K562 (cell line): ENCODE measurements at regions not wholly inside any gene's neighbourhood (a gene's known extent, or its start where the extent isn't known, plus 50 kb on each side); places are given as distances from the start of the nearest gene placed in this dataset.

Experiments used
- ATAC-seq: fragments of 200-7000 bp; cut with Tn5 transposase; 3 replicates; pipeline ENCODE4 v1.9.1; 2020; ENCODE audit warnings: moderate library complexity
- BruUV-seq: library from RNA; stranded (reverse); fragments of 400-500 nt; replicated peaks from 2 replicates; lab custom pipeline; 2021; lab: Mats Ljungman, UMichigan
- CTCF ChIA-PET: fragments of 300-600 bp; formaldehyde crosslinking; extraction: SDS; loops from one replicate; lab custom pipeline; 2021; ENCODE audit warnings: low intra/inter-chr PET ratio; lab: Yijun Ruan, JAX
- POLR2A ChIA-PET: fragments of 300-600, 350-650 bp; sonication (Branson Sonifier 250); formaldehyde crosslinking; extraction: SDS; loops from one replicate; lab custom pipeline; 2021; ENCODE audit warnings: antibody characterized with exemption, inconsistent platforms; lab: Yijun Ruan, JAX
- DNase-seq, 4 experiments: peaks; one replicate each; pipeline versions ENCODE4 v3.0.0 to v3.0.0-alpha.2; 2011 to 2018; ENCODE audit warnings: low spot score in 3 of 4, mixed read lengths in 3 of 4; ENCODE audit errors: extremely low read depth in 1 of 4
- FAIRE-seq: peaks from 2 replicates; lab custom pipeline; 2011; peaks lifted over from hg19 to GRCh38; lab: Jason Lieb, UNC
- H2AFZ ChIP-seq: 2 replicates; pipeline ENCODE4 v1.6.0; 2011; ENCODE audit warnings: low read depth, low read length, control low read depth, inconsistent platforms
- H3K27ac ChIP-seq: fragments of 200-600 bp; 3 replicates; pipeline ENCODE4 v1.8.0; 2011; ENCODE audit warnings: low read depth, mild to moderate bottlenecking, control low read depth, inconsistent platforms, low read length, moderate library complexity, mixed read lengths; ENCODE audit errors: extremely low read depth
- H3K27me3 ChIP-seq, 2 experiments: fragments of 300-600 bp in 1 of 2; 2 replicates in 1 of 2; 3 replicates in 1 of 2; pipeline versions ENCODE4 v1.6.0 to v1.8.0; 2011; ENCODE audit warnings: inconsistent platforms in 2 of 2, low read length in 2 of 2, mild to moderate bottlenecking in 1 of 2, mixed read lengths in 1 of 2, moderate library complexity in 1 of 2; ENCODE audit not compliant: control insufficient read depth in 2 of 2, insufficient read depth in 2 of 2
- H3K36me3 ChIP-seq: fragments of 300-600 bp; 3 replicates; pipeline ENCODE4 v1.8.0; 2011; ENCODE audit warnings: mild to moderate bottlenecking, low read length, inconsistent platforms; ENCODE audit not compliant: control insufficient read depth, insufficient read depth
- H3K4me1 ChIP-seq, 2 experiments: fragments of 200-600 bp in 1 of 2; replicated peaks in 1 of 2; 2 replicates in 1 of 2; 3 replicates in 1 of 2; pipeline versions ENCODE4 v1.5.1 to v1.8.0; 2011; ENCODE audit warnings: inconsistent platforms in 2 of 2, low read length in 2 of 2, mild to moderate bottlenecking in 1 of 2, mixed read lengths in 1 of 2, moderate library complexity in 1 of 2; ENCODE audit not compliant: control insufficient read depth in 2 of 2, insufficient read depth in 2 of 2
- H3K4me2 ChIP-seq: 2 replicates; pipeline ENCODE4 v1.6.1; 2011; ENCODE audit warnings: low read length, control low read depth, inconsistent platforms, mixed read lengths; ENCODE audit not compliant: insufficient read depth
- H3K4me3 ChIP-seq: fragments of 200-600 bp; sonication (generic), shearing (Covaris generic); 2 replicates; pipeline ENCODE4 v1.5.1; 2016; ENCODE audit warnings: control low read depth, inconsistent platforms
- H3K79me2 ChIP-seq: fragments of 200-600 bp; 3 replicates; pipeline ENCODE4 v1.8.0; 2011; ENCODE audit warnings: low read length, inconsistent platforms; ENCODE audit not compliant: control insufficient read depth, insufficient read depth
- H3K9ac ChIP-seq, 2 experiments: 2 replicates each; pipeline versions ENCODE4 v1.6.0 to v1.6.1; 2011; ENCODE audit warnings: low read depth in 2 of 2, low read length in 2 of 2, control low read depth in 1 of 2, inconsistent platforms in 1 of 2, mild to moderate bottlenecking in 1 of 2, mixed read lengths in 1 of 2; ENCODE audit not compliant: insufficient read depth in 1 of 2
- H3K9me1 ChIP-seq: one replicate; pipeline ENCODE4 v1.6.0; 2011; ENCODE audit warnings: inconsistent platforms, mild to moderate bottlenecking, low read length, moderate library complexity; ENCODE audit not compliant: control insufficient read depth, insufficient read depth
- H3K9me3 ChIP-seq: replicated peaks from 2 replicates; pipeline ENCODE4 v1.5.1; 2011; ENCODE audit warnings: low read depth, low read length, inconsistent platforms; ENCODE audit not compliant: control insufficient read depth, insufficient read depth
- H4K20me1 ChIP-seq: replicated peaks from 2 replicates; pipeline ENCODE4 v1.6.1; 2011; ENCODE audit warnings: low read length, inconsistent platforms, mixed read lengths; ENCODE audit not compliant: control insufficient read depth, insufficient read depth
- CHD2 ChIP-seq: IDR thresholded peaks from 2 replicates; pipeline ENCODE4 v1.6.1; 2011; ENCODE audit warnings: low read depth, low read length
- E2F1 ChIP-seq: sonication (generic); formaldehyde crosslinking; IDR thresholded peaks from 2 replicates; pipeline ENCODE4 v1.8.1; 2023; ENCODE audit warnings: mild to moderate bottlenecking, missing genetic modification reagents, moderate library complexity
- ETV6 ChIP-seq, 3 experiments: fragments of 150-350 bp in 1 of 3; sonication (generic) in 1 of 3; formaldehyde crosslinking in 1 of 3; IDR thresholded peaks; 2 replicates each; pipeline versions ENCODE4 v1.6.1 to v1.8.0; 2014 to 2022; ENCODE audit warnings: borderline replicate concordance in 2 of 3, low read depth in 2 of 3, antibody characterized with exemption in 1 of 3, low read length in 1 of 3, mild to moderate bottlenecking in 1 of 3, missing genetic modification reagents in 1 of 3
- HIVEP1 ChIP-seq: fragments of 250-450 bp; sonication (Bioruptor Pico); IDR thresholded peaks from 2 replicates; pipeline ENCODE4 v1.4.0; 2020; ENCODE audit warnings: mild to moderate bottlenecking
- HNRNPL ChIP-seq: fragments of 200-400 bp; formaldehyde crosslinking; IDR thresholded peaks from 2 replicates; pipeline ENCODE4 v1.6.1; 2017; ENCODE audit warnings: low read depth, mild to moderate bottlenecking, low read length
- KAT2B ChIP-seq: IDR thresholded peaks from one replicate; pipeline ENCODE4 v1.6.1; 2012; ENCODE audit warnings: low read depth, mild to moderate bottlenecking, control low read depth, inconsistent platforms, low read length, moderate library complexity
- MIER1 ChIP-seq: fragments of 450-650 bp; IDR thresholded peaks from 2 replicates; pipeline ENCODE4 v1.6.1; 2016; ENCODE audit warnings: antibody characterized with exemption, mild to moderate bottlenecking, low read depth
- PCBP1 ChIP-seq: fragments of 200-400 bp; formaldehyde crosslinking; IDR thresholded peaks from 2 replicates; pipeline ENCODE4 v1.6.1; 2018; ENCODE audit warnings: mild to moderate bottlenecking, low read depth, low read length; ENCODE audit not compliant: poor library complexity, severe bottlenecking
- PHF20 ChIP-seq: fragments of 450-650 bp; IDR thresholded peaks from 2 replicates; pipeline ENCODE4 v1.6.1; 2018; ENCODE audit not compliant: partially characterized antibody
- SMC3 ChIP-seq: conservative IDR thresholded peaks from 2 replicates; pipeline ENCODE4 v1.6.1; 2011; ENCODE audit warnings: low read depth, low read length, improper control_type of control experiment; ENCODE audit not compliant: insufficient read depth
- STAT5B ChIP-seq: fragments of 250-450 bp; sonication (Bioruptor Pico); IDR thresholded peaks from 2 replicates; pipeline ENCODE4 v1.8.0; 2021; ENCODE audit warnings: mild to moderate bottlenecking, inconsistent platforms
- WGBS: fragments of 100-300 bp; shearing (Covaris generic); methylation state at CpG from one replicate; pipeline ENCODE4 v1.1.6; 2016; ENCODE audit warnings: low coverage, mixed read lengths; ENCODE audit not compliant: insufficient coverage; ENCODE audit errors: missing lambda C conversion rate; 5-methylcytosine and 5-hydroxymethylcytosine counted together
- in situ Hi-C: fragments of 300-500 bp; cut with MboI; formaldehyde crosslinking; loops from 4 replicates; pipeline ENCODE4 v1.15.0; 2018; ENCODE audit warnings: inconsistent platforms, mixed read lengths
- intact Hi-C: fragments of 100-400 bp; cut with micrococcal nuclease; formaldehyde crosslinking; loops from 2 replicates; pipeline ENCODE4 v1.14.2; 2022

DNA sequence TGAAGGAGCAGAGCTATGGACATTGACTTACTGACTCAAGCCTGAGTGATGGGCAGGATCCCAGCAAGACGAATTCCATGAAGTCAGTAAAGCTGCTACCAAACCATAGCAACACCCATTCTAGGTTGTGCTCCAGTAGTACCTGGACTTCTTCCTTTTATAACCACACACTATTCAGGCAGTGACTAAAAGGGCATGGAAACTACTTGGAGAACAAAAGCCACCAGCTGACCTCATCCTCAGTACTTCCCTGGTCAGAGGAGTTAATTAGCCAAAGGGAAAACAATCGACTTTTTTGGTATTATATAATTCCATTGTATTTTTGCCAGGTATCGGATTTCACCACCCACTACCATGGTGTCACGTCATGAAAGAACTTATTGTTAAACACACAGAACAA is 237.1 kb downstream of the TTC32 start (continued):
- no peak for TF ChIP-seq PHF20

DNA sequence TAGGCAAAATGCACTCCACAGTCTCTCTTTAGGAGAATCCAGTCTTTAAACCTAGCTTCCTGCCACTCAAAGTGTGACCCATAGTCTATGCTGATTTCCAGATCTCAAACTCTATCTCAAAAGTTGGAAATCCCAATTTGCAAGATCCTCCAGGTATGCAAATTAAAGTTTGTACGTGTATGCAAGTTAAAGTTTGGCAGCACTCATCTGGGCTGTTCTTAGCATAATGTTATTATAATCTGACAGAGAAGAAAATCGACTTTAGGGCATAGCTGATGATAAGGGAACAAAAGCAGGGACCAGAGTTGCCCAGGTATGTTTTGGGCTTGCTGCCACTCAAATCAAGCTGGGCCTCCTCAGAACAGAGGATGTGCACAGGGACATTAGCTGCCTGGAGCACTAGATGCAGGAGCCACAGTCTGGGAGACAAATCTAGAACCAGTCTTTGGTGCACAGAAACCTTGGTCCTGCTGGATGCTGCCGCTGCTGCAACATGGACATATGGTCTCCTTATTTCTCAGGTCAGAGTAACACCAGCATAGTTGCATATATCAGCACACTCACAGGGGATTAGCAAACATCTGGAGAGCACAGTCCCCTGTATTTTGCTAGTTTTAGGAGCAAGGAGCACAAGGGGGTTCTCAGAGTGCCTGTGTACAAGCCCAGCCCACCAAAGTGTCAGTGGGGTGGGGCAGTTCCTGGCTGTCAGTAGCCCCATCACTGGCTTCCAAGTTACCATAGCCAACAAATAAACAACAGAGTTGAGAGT is 242.6 kb downstream of the TTC32 start:
- Histone ChIP-seq H3K4me3 (no peak overlapping the region), H3K9ac (no peak overlapping the region), H3K36me3 (no peaks in the 10 kb centered on the region), H4K20me1 (no peaks in the 10 kb centered on the region), H3K79me2 (no peaks in the 10 kb centered on the region), H3K4me1 (no peaks in the 10 kb centered on the region), H3K4me2 (no peak overlapping the region), H2AFZ (no peak overlapping the region), H3K9me1 (no peaks in the 10 kb centered on the region), H3K9me3 (no peaks in the 10 kb centered on the region), H3K27me3 (no peaks in the 10 kb centered on the region), H3K27ac (no peak overlapping the region)
- FAIRE-seq (no peak), ATAC-seq (no peak), DNase-seq (no peak)
- in situ Hi-C loops (no loop called here), intact Hi-C loops (no loop called here)
- ChIA-PET CTCF (interaction anchor here (0.6 kb wide), 1 partner anchor 1291 kb away, joined by 3 read pairs; no protein-coding TSS in a partner anchor), POLR2A (no interaction called here)
- TF ChIP-seq HNRNPL (no peak), PCBP1 (no peak), MIER1 (no peak), KAT2B (no peak), PHF20 (no peak), ETV6 (IDR thresholded peaks at IDR 0.05; ENCODE audit: borderline replicate concordance in 1 of 2, low read depth in 2 of 2, low read length in 1 of 2) (no peak), ETV6 (CRISPR knock-in tag; IDR thresholded peaks at IDR 0.05; ENCODE audit: borderline replicate concordance) (no peak), HIVEP1 (CRISPR knock-in tag) (no peak), CHD2 (no peak), E2F1 (CRISPR knock-in tag) (no peak), STAT5B (no peak), SMC3 (no peak)
- no TSS peak for BruUV-seq
- 2% methylated on average over 3 of the region's 3 CpGs for WGBS
